Stimulated activated CD4-positive, alpha-beta T cell treated with anti-CD3 and anti-CD28 coated beads, Interleukin-15, amount 100 ng/mL, for 1 hour (primary cell): ENCODE measurements at regions not wholly inside any gene's neighbourhood (a gene's known extent, or its start where the extent isn't known, plus 50 kb on each side); places are given as distances from the start of the nearest gene placed in this dataset.

Experiments
- DNase-seq, 2 donors: peaks; one replicate each; pipeline ENCODE4 v3.0.0-alpha.2; 2020; ENCODE audit warnings: low read depth in 1 of 2, low spot score in 1 of 2

DNA sequence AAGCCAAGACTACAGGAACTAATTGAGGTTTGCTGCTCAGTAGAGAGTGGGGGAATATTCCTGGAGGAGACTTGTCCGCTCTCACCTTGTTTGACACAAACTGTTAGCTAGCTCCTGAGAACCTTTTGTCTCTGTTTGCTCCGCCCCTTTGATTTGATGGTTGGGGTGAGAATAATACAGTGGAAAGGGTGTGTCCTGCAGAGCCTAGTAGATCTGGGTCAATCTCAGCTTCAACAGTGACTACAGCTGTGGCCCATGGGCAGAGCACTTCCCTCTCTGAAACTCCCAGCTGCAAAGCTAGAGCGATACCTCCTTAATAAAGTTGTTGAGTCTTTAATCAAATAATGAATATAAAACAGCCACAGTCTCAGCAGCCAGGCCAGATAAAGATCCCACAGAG, 576.7 kb downstream of the DIAPH3 start:
- DNase-seq = no peak

DNA sequence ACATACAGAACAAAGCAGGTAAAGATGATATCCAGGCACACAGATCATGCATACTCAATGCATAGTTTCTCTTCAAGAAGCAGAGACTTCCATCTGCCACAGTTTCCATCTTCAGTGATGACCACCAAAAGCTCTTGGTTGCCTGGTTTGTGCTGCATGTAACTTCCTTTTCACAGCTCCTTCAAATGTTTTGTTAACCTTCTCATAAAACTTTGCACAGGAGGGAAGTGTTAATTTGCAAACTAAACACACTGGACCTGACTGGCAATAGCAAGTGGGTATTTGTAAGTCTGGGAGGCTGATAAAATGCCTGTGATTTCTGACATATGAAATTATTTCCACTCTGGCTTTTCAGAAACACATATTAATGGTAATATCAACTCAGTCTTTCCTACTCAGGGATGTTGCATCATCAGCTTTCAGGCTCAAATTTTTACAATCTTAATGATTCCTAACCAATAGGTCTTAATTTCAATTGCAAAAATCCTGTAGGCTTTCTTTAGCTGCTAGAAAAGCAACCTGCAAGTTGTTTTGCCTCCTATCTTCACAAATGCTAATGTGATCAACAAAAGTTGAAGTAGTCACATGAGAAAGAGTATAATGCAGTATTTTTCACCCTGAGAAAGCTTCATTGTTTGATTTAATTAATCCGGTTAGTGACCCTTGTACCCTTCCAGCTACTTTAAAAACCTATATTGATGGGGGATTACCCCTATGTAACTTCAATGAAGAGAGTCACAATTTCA, 575.6 kb downstream of the DIAPH3 start:
- no peak for DNase-seq

DNA sequence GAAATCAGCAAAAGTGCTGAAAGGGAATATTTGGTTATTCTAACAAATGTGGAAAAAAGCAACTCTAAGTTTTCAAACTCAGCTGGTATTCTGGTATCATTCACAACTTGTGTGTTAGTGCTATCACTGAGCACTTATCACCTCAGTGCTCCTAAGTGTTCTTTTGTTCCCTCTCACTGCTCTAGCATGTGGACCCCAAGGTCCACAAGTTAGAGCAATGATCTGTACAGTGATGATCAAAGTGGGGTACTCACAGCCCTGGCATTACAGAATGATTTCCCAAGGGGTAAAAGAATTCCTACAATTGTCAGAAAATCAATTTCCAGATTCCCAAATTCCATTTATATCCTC, 575.0 kb downstream of the DIAPH3 start:
- DNase-seq = no peak

DNA sequence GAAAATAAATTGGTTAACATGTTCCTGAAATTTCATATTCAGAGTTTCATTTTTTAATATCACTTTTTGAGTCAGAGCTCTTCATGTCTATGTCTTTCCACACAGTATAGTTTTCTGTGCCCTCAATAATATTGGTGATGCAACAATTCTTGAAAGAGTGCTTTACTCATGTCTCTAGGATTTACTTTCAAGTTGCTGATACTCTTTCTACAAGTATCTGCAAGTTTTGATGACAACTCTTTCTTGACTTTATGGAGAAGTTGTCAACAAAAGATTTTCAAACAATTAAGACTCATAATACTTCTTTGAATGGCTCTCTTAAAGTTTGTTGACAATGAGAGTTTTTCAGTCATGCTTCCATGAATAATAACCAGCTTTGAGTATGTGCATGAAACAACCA, 561.7 kb downstream of the DIAPH3 start:
- DNase-seq = no peak

DNA sequence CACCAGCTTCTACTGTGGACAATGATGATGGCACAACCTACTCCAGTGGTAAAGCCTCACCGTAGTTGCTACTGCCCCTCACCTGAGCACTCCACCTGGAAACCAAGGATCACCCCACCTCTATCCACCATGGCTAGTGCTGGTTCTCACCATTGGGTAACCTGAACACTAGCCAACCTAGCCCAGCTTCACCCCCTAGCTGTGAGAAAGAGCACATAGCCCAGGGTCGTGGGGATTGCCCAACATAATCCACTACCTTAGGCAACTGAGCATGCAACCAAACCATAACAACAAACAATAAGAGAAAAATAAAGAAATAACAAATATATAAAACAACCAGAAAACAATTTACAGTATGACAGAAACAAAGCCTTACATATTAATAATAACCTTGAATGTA, 560.1 kb downstream of the DIAPH3 start:
- DNase-seq = no peak

DNA sequence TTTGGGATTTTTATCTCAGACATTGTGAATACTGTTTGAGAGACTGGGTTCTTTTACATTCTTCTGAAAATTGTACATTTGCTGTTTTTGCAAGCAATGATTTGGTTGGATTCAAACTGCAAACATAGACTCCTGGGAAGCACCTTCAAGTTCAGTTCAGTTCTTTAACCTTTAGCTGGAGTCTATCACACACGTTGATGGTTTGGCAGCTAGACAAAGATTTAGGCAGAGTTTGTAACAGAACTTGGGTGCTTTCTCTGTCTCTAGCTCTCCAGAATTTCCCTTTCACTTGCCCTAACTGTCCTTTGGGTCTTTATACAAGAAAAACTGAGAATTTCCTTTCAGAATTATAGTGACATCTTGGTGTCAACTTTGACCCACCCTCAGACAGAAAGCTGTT, 556.6 kb downstream of the DIAPH3 start:
- DNase-seq = no peak

DNA sequence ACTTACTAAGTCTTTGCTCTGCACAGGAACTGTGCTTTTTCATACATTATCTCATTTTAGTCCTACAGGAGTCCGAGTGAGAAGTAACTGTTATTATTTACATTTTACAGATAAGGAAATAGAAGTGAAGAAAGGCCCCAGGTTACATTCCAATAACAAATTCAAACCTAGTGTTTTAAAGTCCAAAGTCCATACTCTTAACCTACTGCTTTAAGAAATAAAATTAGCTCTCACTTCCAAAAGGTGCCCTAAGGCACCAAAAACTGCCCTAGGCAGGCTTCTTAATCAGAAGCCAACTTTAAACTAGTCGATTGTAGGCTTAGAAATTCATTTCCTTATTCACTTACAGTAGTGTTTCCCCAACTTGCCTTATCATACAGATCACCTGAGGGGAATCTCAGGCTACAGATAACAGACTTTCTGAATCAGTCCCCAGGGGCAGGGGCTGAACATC, 555.9 kb downstream of the DIAPH3 start:
- no peak for DNase-seq

DNA sequence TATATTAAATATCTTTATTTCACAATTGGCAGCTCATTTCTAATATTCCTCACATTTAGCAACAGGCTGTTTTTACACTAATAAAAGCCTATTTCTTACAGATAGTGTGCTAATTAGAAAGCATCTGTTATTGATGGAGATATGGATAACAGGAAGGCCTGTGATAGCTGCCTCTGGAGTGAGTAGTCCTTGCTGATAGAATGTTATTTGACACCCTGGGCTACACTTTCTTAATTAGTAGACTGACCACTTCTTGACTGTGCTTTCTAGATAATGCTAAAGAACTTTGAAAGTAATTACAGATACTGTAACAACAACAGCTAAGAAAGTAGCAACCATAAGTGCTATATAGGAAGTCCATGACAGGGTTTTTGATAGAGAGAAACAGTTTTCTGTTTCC, 554.3 kb downstream of the DIAPH3 start:
- no peak for DNase-seq
